ENCODE measurements at regions not wholly inside any gene's neighbourhood (a gene's known extent, or its start where the extent isn't known, plus 50 kb on each side); places are given as distances from the start of the nearest gene placed in this dataset.

GRCh38 chr3:59654480-59655417, 604.9 kb upstream of the CFAP20DC start:
- TF ChIP-seq, protein P1, sequence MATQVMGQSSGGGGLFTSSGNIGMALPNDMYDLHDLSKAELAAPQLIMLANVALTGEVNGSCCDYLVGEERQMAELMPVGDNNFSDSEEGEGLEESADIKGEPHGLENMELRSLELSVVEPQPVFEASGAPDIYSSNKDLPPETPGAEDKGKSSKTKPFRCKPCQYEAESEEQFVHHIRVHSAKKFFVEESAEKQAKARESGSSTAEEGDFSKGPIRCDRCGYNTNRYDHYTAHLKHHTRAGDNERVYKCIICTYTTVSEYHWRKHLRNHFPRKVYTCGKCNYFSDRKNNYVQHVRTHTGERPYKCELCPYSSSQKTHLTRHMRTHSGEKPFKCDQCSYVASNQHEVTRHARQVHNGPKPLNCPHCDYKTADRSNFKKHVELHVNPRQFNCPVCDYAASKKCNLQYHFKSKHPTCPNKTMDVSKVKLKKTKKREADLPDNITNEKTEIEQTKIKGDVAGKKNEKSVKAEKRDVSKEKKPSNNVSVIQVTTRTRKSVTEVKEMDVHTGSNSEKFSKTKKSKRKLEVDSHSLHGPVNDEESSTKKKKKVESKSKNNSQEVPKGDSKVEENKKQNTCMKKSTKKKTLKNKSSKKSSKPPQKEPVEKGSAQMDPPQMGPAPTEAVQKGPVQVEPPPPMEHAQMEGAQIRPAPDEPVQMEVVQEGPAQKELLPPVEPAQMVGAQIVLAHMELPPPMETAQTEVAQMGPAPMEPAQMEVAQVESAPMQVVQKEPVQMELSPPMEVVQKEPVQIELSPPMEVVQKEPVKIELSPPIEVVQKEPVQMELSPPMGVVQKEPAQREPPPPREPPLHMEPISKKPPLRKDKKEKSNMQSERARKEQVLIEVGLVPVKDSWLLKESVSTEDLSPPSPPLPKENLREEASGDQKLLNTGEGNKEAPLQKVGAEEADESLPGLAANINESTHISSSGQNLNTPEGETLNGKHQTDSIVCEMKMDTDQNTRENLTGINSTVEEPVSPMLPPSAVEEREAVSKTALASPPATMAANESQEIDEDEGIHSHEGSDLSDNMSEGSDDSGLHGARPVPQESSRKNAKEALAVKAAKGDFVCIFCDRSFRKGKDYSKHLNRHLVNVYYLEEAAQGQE (IDR thresholded peaks at IDR 0.05; ENCODE audit: insufficient read depth in 1 of 2, low read depth in 2 of 2, low read length in 2 of 2) = no peak
- no peak for TF ChIP-seq FOXP2 (optimal IDR thresholded peaks at IDR 0.05; ENCODE audit: borderline replicate concordance, extremely low read depth, extremely low read length, insufficient read depth)
- TF ChIP-seq SIN3A (IDR thresholded peaks at IDR 0.05; ENCODE audit: borderline replicate concordance, insufficient read depth, low read length) = no peak
- no peak for TF ChIP-seq POLR2AphosphoS5 (IDR thresholded peaks at IDR 0.05; ENCODE audit: low read depth, low read length)
- TF ChIP-seq TAF1 (IDR thresholded peaks at IDR 0.05; ENCODE audit: borderline replicate concordance, insufficient read depth, low read length) = no peak

DNA sequence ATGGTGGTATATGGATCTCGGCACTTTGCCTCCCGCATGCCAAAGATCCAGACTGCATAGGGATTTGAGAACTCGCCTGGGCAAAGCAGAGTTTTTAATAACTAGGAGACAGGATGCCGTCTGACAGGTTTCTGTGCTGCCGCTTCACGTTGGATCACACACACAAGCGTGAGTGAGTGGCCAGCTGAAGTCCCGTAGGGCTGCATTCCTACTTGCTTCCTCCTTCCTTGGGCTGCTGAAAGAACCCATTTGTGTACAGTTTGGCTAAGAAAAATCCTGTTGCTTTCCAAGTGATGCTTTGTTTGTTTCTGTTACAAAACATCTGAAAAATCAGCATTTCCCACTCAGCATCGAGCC, 604.3 kb upstream of the CFAP20DC start:
- TF ChIP-seq SIN3A (IDR thresholded peaks at IDR 0.05; ENCODE audit: borderline replicate concordance, insufficient read depth, low read length) (no peak), FOXP2 (optimal IDR thresholded peaks at IDR 0.05; ENCODE audit: borderline replicate concordance, extremely low read depth, extremely low read length, insufficient read depth) (no peak), POLR2AphosphoS5 (IDR thresholded peaks at IDR 0.05; ENCODE audit: low read depth, low read length) (no peak), TAF1 (IDR thresholded peaks at IDR 0.05; ENCODE audit: borderline replicate concordance, insufficient read depth, low read length) (no peak)
- TF ChIP-seq, protein P1 (IDR thresholded peaks at IDR 0.05; ENCODE audit: insufficient read depth in 1 of 2, low read depth in 2 of 2, low read length in 2 of 2) = no peak

DNA sequence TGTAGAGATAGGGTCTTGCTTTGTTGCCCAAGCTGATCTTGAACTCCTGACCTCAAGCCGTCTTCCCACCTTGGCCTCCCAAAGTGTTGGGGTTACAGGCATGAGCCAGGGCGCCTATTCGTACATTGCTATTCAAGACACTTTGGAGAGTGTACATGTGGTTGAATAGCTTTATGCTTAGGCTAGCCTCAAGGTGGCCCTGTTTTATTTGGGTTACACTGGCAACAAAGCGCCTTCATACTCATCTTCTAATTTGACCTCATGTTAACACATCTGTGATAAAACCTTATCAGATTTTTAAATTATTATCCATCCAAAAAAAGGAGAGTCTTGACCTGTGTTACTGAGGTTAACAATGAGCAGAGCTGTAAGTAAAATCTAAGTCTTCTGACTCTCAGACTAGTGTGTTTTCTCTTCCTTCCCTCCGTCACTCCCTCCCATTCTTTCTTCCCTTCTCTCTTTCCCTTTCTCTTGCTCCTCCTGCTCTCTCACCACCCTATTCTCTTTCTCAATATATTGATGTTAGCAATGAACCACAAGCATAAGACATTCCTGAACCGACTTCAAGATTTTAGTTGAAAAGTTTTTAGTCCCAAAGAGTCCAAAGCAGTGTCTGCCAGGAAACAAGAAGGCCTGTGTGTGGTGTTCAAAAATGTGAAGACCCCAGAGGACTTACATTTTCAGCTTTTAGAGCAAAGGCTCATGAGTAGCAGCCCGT, 603.7 kb upstream of the CFAP20DC start:
- TF ChIP-seq FOXP2 (optimal IDR thresholded peaks at IDR 0.05; ENCODE audit: borderline replicate concordance, extremely low read depth, extremely low read length, insufficient read depth) = no peak
- TF ChIP-seq SIN3A (IDR thresholded peaks at IDR 0.05; ENCODE audit: borderline replicate concordance, insufficient read depth, low read length) = no peak
- no peak for TF ChIP-seq TAF1 (IDR thresholded peaks at IDR 0.05; ENCODE audit: borderline replicate concordance, insufficient read depth, low read length)
- TF ChIP-seq POLR2AphosphoS5 (IDR thresholded peaks at IDR 0.05; ENCODE audit: low read depth, low read length) = no peak
- TF ChIP-seq, protein P1 (IDR thresholded peaks at IDR 0.05; ENCODE audit: insufficient read depth in 1 of 2, low read depth in 2 of 2, low read length in 2 of 2) = no peak

DNA sequence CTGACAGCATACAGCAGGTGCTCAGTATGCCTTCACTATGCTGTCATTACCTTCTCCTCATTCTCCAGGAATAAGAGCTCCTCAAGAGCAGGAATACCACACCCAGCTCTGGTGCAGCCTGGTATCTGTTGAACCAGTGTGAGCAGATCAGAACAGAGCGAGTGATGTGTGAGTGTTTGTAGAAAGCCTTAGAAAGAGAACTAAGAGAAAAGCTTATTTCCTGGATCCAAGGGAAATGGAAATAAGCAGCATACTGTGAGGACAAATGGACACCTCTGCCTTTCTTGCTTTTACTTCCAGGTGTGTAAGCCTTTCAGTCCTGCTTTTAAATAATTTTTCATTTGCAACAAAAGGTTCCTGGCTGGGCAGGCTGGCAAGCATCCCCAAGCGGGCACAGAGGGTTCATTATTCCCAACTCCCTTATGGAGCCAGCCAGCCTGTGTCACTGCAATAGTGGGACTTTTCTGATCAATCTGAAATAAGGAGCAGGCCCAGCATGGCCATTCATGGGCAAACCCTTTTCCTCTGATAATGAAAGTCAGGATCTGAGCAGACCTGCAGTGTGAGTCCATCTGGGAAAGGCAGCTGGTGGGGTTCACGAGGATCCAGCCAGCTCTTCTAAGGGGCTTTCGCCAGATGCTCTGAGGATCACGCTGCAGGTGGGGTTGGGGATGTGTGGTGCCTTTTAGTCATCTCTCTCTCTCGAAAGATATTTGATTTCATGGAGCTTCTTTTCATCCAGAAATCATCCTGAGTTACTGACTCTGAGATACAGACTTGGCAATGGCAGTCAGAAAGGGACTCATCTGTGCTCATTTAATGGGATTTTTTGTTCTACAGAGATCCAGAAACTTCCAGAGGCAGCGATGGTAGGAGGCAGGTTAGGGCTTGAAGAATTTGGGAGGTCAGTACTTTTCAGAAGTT, 594.9 kb upstream of the CFAP20DC start:
- TF ChIP-seq, protein P1 (IDR thresholded peaks at IDR 0.05; ENCODE audit: insufficient read depth in 1 of 2, low read depth in 2 of 2, low read length in 2 of 2) = no peak
- no peak for TF ChIP-seq FOXP2 (optimal IDR thresholded peaks at IDR 0.05; ENCODE audit: borderline replicate concordance, extremely low read depth, extremely low read length, insufficient read depth)
- no peak for TF ChIP-seq TAF1 (IDR thresholded peaks at IDR 0.05; ENCODE audit: borderline replicate concordance, insufficient read depth, low read length)
